Mesendoderm (in vitro differentiated cells): ENCODE measurements at regions not wholly inside any gene's neighbourhood (a gene's known extent, or its start where the extent isn't known, plus 50 kb on each side); places are given as distances from the start of the nearest gene placed in this dataset.

Source experiments
- DNase-seq: peaks from one replicate; pipeline ENCODE4 v3.0.0; 2013
- H2AK5ac ChIP-seq: 2 replicates; pipeline ENCODE4 v1.6.1; 2013; ENCODE audit warnings: low read length, inconsistent platforms
- H2BK120ac ChIP-seq: 2 replicates; pipeline ENCODE4 v1.6.1; 2013; ENCODE audit warnings: low read depth, mild to moderate bottlenecking, low read length, moderate library complexity, mixed read lengths
- H2BK15ac ChIP-seq: replicated peaks from 2 replicates; pipeline ENCODE4 v1.6.1; 2013; ENCODE audit warnings: low read depth, mild to moderate bottlenecking, moderate library complexity
- H2BK5ac ChIP-seq: 2 replicates; pipeline ENCODE4 v1.6.1; 2013; ENCODE audit warnings: low read length, inconsistent platforms
- H3K18ac ChIP-seq: 2 replicates; pipeline ENCODE4 v1.6.1; 2013; ENCODE audit warnings: mild to moderate bottlenecking, low read length, mixed read lengths
- H3K23ac ChIP-seq: one replicate; pipeline ENCODE4 v1.6.1; 2013; ENCODE audit warnings: low read length
- H3K27ac ChIP-seq: 2 replicates; pipeline ENCODE4 v1.5.1; 2013; ENCODE audit warnings: low read depth, mild to moderate bottlenecking, inconsistent platforms, low read length, moderate library complexity
- H3K27me3 ChIP-seq: 2 replicates; pipeline ENCODE4 v1.6.1; 2013; ENCODE audit warnings: low read length, control low read depth, mild to moderate bottlenecking, inconsistent platforms; ENCODE audit not compliant: insufficient read depth, poor library complexity
- H3K36me3 ChIP-seq: 2 replicates; pipeline ENCODE4 v1.6.1; 2013; ENCODE audit warnings: low read length, inconsistent platforms; ENCODE audit not compliant: control insufficient read depth, insufficient read depth
- H3K4ac ChIP-seq: one replicate; pipeline ENCODE4 v1.6.1; 2013; ENCODE audit warnings: low read depth, mild to moderate bottlenecking, low read length, moderate library complexity
- H3K4me1 ChIP-seq: 2 replicates; pipeline ENCODE4 v1.6.1; 2013; ENCODE audit warnings: low read depth, low read length, inconsistent platforms; ENCODE audit not compliant: control insufficient read depth
- H3K4me2 ChIP-seq: 2 replicates; pipeline ENCODE4 v1.6.1; 2013; ENCODE audit warnings: low read length
- H3K4me3 ChIP-seq: 2 replicates; pipeline ENCODE4 v1.5.1; 2013; ENCODE audit warnings: mild to moderate bottlenecking, low read length
- H3K56ac ChIP-seq: one replicate; pipeline ENCODE4 v1.6.1; 2013; ENCODE audit warnings: low read length
- H3K79me1 ChIP-seq: 2 replicates; pipeline ENCODE4 v1.6.1; 2013; ENCODE audit warnings: low read length, inconsistent platforms
- H3K79me2 ChIP-seq: 2 replicates; pipeline ENCODE4 v1.6.1; 2013; ENCODE audit warnings: mild to moderate bottlenecking, low read length; ENCODE audit not compliant: control insufficient read depth, insufficient read depth
- H3K9ac ChIP-seq: 2 replicates; pipeline ENCODE4 v1.6.1; 2013; ENCODE audit warnings: low read length, inconsistent platforms
- H4K5ac ChIP-seq: one replicate; pipeline ENCODE4 v1.6.1; 2013; ENCODE audit warnings: low read length
- H4K8ac ChIP-seq: one replicate; pipeline ENCODE4 v1.6.1; 2013; ENCODE audit warnings: low read depth, mild to moderate bottlenecking, control low read depth, low read length, moderate library complexity
- whole genome bisulfite sequencing: extraction: QIAGEN DNeasy Blood & Tissue Kit; methylation state at CpG from one replicate; pipeline ENCODE4 v1.1.7; 2013; ENCODE audit warnings: low lambda C conversion rate, missing lambda C conversion rate; ENCODE audit not compliant: insufficient coverage; ENCODE audit errors: extremely low coverage; 5-methylcytosine and 5-hydroxymethylcytosine counted together

DNA sequence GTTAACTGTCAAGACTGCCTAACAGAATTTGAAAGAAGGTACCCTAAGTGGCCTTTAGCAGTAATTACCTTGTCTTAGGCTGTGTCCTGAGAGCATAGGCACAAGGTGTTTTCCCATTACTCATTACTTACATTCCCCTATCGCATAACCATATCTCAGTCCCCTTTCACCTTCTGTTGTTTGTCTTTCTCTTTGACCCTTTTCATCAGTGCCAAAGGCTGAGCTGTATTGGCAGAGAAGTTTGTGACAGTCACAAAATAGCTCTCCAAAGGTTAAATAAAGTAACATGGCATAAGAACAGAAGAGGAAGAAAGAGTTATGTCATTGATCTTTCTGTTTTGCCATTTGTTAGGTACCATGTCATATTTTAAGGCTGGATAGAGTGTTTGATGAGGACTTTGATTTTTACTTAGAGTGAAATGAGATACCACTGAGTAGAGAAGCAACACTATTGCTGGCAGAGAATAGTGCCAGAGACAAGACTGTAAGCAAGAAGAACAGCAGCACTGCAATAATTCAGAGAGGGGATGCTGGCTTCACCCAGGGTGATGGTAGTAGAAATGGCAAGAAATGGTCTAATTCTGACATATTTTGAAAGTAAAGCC is 497.8 kb downstream of the TTLL7 start:
- Histone ChIP-seq H3K9ac (no peak overlapping the region), H3K4ac (no peak overlapping the region), H3K56ac (no peak overlapping the region), H2BK120ac (no peak overlapping the region), H3K4me3 (no peak overlapping the region), H3K4me1 (no peaks in the 10 kb centered on the region), H2BK15ac (no peak overlapping the region), H2BK5ac (no peak overlapping the region), H4K8ac (no peak overlapping the region), H3K36me3 (no peaks in the 10 kb centered on the region), H3K18ac (no peak overlapping the region), H3K27ac (no peak overlapping the region), H3K79me1 (no peaks in the 10 kb centered on the region), H2AK5ac (no peak overlapping the region), H4K5ac (no peak overlapping the region), H3K79me2 (no peaks in the 10 kb centered on the region), H3K27me3 (no peaks in the 10 kb centered on the region), H3K4me2 (no peak overlapping the region), H3K23ac (no peak overlapping the region)
- no CpG with 5 or more reads among the region's 1 CpG for WGBS
- DNase-seq = no peak

DNA sequence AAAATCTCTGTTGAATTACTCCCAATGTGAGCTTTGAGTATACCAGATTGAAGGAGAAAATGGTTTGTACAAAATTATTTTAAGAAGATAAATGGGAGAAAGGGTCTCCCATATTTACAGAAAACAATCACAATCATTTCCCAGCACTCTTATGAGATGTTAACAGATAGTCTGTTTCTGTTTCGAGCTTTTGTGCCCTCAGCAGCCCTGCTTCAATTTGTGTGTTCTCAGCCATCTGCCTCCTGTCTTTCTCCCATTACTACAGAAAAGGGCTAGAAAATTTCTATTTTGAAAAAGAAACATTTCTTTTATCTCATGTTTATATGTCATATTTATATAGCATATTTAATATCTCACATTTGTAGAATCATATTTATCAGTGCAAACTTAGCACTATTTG is 498.4 kb downstream of the TTLL7 start:
- no peaks in the 10 kb centered on the region for H3K4me1 ChIP-seq
- no peaks in the 10 kb centered on the region for H3K27me3 ChIP-seq
- H3K4ac ChIP-seq = no peak overlapping the region
- no peak for DNase-seq
- H2BK15ac ChIP-seq = no peak overlapping the region
- H3K27ac ChIP-seq = no peak overlapping the region
- H3K79me2 ChIP-seq = no peaks in the 10 kb centered on the region
- H2AK5ac ChIP-seq = no peak overlapping the region
- H3K18ac ChIP-seq = no peak overlapping the region
- H3K36me3 ChIP-seq = no peaks in the 10 kb centered on the region
- no peak overlapping the region for H3K4me2 ChIP-seq
- H3K4me3 ChIP-seq = no peak overlapping the region
- H3K56ac ChIP-seq = no peak overlapping the region
- H2BK120ac ChIP-seq = no peak overlapping the region
- H2BK5ac ChIP-seq = no peak overlapping the region
- no CpG with 5 or more reads among the region's 1 CpG for WGBS
- H3K9ac ChIP-seq = no peak overlapping the region
- no peaks in the 10 kb centered on the region for H3K79me1 ChIP-seq
- H4K5ac ChIP-seq = no peak overlapping the region
- no peak overlapping the region for H3K23ac ChIP-seq
- H4K8ac ChIP-seq = no peak overlapping the region

DNA sequence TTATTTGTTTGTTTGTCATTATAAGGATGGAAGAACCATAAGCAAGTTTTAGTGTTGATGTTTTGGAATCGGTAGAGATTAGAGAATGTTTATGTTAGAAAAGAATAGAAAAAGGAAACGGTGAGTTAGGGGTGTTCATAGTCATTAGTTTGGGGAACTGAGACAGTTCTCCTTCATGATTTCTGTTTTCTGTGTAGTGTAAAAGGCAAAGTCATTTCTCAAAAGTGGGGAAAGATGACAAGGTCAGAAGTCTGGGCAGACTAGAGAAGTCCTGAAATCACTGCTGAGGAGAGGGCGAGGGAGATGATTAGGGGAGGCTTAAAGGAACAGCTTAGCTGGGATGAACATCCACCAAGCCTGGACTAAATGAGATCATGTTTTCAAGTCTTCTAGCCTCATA is 498.9 kb downstream of the TTLL7 start:
- Histone ChIP-seq H3K4me2 (no peak overlapping the region), H2BK120ac (no peak overlapping the region), H3K4ac (no peak overlapping the region), H3K79me1 (no peaks in the 10 kb centered on the region), H4K5ac (no peak overlapping the region), H3K79me2 (no peaks in the 10 kb centered on the region), H4K8ac (no peak overlapping the region), H2BK5ac (no peak overlapping the region), H3K27me3 (no peaks in the 10 kb centered on the region), H2BK15ac (no peak overlapping the region), H3K36me3 (no peaks in the 10 kb centered on the region), H3K9ac (no peak overlapping the region), H3K56ac (no peak overlapping the region), H3K23ac (no peak overlapping the region), H3K4me1 (no peaks in the 10 kb centered on the region), H3K18ac (no peak overlapping the region), H3K4me3 (no peak overlapping the region), H2AK5ac (no peak overlapping the region), H3K27ac (no peak overlapping the region)
- DNase-seq = no peak
- 100% methylated on average over 2 of the region's 3 CpGs for WGBS

DNA sequence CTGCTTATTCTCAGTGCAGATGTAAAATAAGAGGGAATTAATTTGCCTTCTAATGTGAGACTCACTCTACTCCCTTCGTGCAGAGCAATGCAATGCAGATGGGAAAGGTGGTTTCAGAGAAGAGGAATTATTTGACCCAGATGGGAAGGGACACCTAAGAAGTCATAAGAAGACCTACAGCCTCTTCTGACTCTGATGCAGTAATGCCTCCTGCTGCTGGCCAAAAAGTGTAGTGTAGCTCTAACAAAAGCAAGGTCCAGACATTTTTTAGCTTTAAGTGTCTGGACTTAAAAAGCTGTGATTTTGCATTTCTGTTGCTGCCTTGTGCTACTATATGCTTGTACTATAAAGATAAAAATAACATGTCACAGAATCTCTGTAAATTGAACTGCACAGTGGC is 501.4 kb downstream of the TTLL7 start:
- no CpG with 5 or more reads among the region's 1 CpG for WGBS
- no peaks in the 10 kb centered on the region for H3K79me1 ChIP-seq
- H2BK120ac ChIP-seq = no peak overlapping the region
- no peak overlapping the region for H2BK5ac ChIP-seq
- no peak overlapping the region for H2BK15ac ChIP-seq
- H3K27me3 ChIP-seq = no peaks in the 10 kb centered on the region
- DNase-seq = peak; percentile 56
- H4K5ac ChIP-seq = no peak overlapping the region
- H3K18ac ChIP-seq = no peak overlapping the region
- no peak overlapping the region for H3K27ac ChIP-seq
- no peak overlapping the region for H3K4me2 ChIP-seq
- H2AK5ac ChIP-seq = no peak overlapping the region
- no peak overlapping the region for H3K56ac ChIP-seq
- no peak overlapping the region for H3K23ac ChIP-seq
- H3K79me2 ChIP-seq = no peaks in the 10 kb centered on the region
- no peak overlapping the region for H3K4ac ChIP-seq
- no peaks in the 10 kb centered on the region for H3K4me1 ChIP-seq
- H3K4me3 ChIP-seq = no peak overlapping the region
- no peak overlapping the region for H4K8ac ChIP-seq
- no peak overlapping the region for H3K9ac ChIP-seq
- no peaks in the 10 kb centered on the region for H3K36me3 ChIP-seq

DNA sequence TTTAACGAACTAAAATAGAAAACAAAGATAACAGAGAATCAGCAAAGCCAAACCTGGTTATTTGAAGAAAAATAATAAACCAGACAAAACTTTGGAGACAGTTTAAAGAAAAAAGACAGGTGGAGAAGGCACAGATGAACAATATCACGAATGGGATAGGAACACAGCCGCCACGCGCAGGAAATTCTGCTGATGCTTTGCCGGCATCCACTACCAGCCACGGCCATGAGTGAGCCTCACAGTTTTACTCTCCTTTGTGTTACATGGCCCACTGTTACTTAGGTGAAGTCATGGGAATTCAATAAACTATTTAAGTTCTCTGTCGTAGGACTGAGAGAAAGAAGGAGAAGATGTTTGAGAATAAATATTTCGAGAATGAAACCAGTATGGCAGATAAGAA is 503.4 kb downstream of the TTLL7 start:
- Histone ChIP-seq H2BK120ac (no peak overlapping the region), H3K4me2 (no peak overlapping the region), H4K8ac (no peak overlapping the region), H3K79me1 (no peaks in the 10 kb centered on the region), H3K27me3 (no peaks in the 10 kb centered on the region), H3K4ac (no peak overlapping the region), H3K9ac (no peak overlapping the region), H3K4me1 (no peaks in the 10 kb centered on the region), H2BK5ac (no peak overlapping the region), H3K4me3 (no peak overlapping the region), H4K5ac (no peak overlapping the region), H3K23ac (no peak overlapping the region), H2BK15ac (no peak overlapping the region), H3K27ac (no peak overlapping the region), H2AK5ac (no peak overlapping the region), H3K36me3 (no peaks in the 10 kb centered on the region), H3K18ac (no peak overlapping the region), H3K56ac (no peak overlapping the region), H3K79me2 (no peaks in the 10 kb centered on the region)
- no peak for DNase-seq
- 100% methylated on average over 1 of the region's 9 CpGs for whole genome bisulfite sequencing

DNA sequence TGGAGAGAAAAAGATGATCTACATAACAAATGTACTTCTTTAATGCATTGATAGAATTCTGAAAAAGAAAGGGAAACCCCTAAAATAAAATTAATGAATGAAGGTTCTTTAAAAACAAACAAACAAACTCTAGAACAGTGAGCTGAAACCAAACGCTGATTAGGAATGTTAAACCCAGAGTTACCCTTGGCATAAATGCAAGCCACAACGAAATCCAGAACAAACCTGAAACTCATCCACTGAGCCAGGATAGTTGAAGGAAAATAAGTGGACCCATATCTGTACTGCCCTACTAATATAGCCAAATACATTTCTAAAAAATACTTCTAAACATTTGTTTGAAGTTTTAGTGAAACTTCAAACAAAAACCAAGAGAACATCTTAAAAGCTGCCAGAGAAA is 505.3 kb downstream of the TTLL7 start:
- H3K56ac ChIP-seq = no peak overlapping the region
- H2BK15ac ChIP-seq = no peak overlapping the region
- no peak overlapping the region for H4K5ac ChIP-seq
- H4K8ac ChIP-seq = no peak overlapping the region
- H3K9ac ChIP-seq = no peak overlapping the region
- H3K79me1 ChIP-seq = no peaks in the 10 kb centered on the region
- H2AK5ac ChIP-seq = no peak overlapping the region
- no peak overlapping the region for H3K18ac ChIP-seq
- H2BK5ac ChIP-seq = no peak overlapping the region
- no peak overlapping the region for H3K4ac ChIP-seq
- no peak overlapping the region for H3K4me3 ChIP-seq
- no peaks in the 10 kb centered on the region for H3K79me2 ChIP-seq
- no peak overlapping the region for H3K4me2 ChIP-seq
- no peaks in the 10 kb centered on the region for H3K36me3 ChIP-seq
- H3K27ac ChIP-seq = no peak overlapping the region
- H2BK120ac ChIP-seq = no peak overlapping the region
- no peaks in the 10 kb centered on the region for H3K27me3 ChIP-seq
- no peak for DNase-seq
- WGBS = no CpG with 5 or more reads among the region's 2 CpGs
- H3K23ac ChIP-seq = no peak overlapping the region
- no peaks in the 10 kb centered on the region for H3K4me1 ChIP-seq
